BJ (cell line): ENCODE measurements at regions not wholly inside any gene's neighbourhood (a gene's known extent, or its start where the extent isn't known, plus 50 kb on each side); places are given as distances from the start of the nearest gene placed in this dataset.
"Not testable (repeated sequence)": the region's sequence is repeated elsewhere in the genome, so short reads cannot be mapped to it uniquely, and the experiment has no call there.

Experiments
- CTCF ChIA-PET: fragments of 350-600 bp; formaldehyde crosslinking; extraction: SDS; loops from one replicate; lab custom pipeline; 2021; ENCODE audit warnings: antibody characterized with exemption, inconsistent platforms; lab: Yijun Ruan, JAX
- POLR2A ChIA-PET: fragments of 300-600 bp; sonication (Branson Sonifier 250); formaldehyde crosslinking; extraction: SDS; loops from one replicate; lab custom pipeline; 2021; ENCODE audit warnings: antibody characterized with exemption; lab: Charles Lee
- DNase-seq: peaks from one replicate; pipeline ENCODE4 v3.0.0-alpha.2; 2011; ENCODE audit warnings: low read depth
- H3K27me3 ChIP-seq: 2 replicates; pipeline ENCODE4 v1.6.0; 2011; ENCODE audit warnings: low read length; ENCODE audit not compliant: control insufficient read depth, insufficient read depth
- H3K36me3 ChIP-seq: 2 replicates; pipeline ENCODE4 v1.5.1; 2011; ENCODE audit warnings: low read length; ENCODE audit not compliant: control insufficient read depth, insufficient read depth
- H3K4me3 ChIP-seq: 2 replicates; pipeline ENCODE4 v1.5.1; 2011; ENCODE audit warnings: low read depth, mild to moderate bottlenecking, control low read depth, low read length
- TF ChIP-seq, protein P1 (sequence below): IDR thresholded peaks from 2 replicates; pipeline ENCODE4 v1.5.1; 2011; ENCODE audit warnings: low read depth, mild to moderate bottlenecking, control low read depth, inconsistent platforms, low read length, moderate library complexity; ENCODE audit not compliant: insufficient read depth

DNA sequence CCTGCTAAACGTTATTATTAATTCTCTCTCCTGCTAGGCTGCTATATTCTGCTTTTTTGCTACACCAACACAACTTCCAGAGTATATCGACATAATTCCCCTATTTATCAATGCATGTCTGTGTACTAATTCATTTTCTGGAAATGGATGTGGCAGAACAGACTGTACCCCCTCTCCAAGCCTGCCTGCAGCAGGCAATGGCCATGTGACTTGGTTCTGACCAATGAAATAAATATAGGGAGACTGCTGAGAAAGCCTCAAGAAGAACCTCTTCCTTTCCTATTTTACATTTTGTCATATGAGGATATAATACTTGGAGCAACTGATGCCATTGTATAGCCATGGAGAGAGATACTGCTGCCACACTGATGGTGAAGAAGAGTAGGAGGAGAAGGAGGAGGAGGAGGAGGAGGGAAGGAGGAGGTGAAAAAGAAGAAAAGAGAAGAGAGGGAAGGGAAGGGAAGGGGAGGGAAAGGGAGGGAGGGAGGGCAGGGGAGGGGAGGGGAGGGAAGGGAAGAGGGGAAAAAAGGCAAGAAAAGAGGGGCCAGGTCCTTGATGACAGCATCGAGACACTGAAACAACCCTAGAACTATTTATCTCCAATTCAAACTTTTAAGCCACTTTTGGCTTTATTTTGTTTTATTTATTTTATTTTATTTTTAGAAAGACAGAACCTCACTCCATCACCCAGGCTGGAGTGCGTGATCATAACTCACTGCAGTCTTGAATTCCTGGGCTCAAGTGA, 57.0 kb upstream of the SPP1 start:
- Histone ChIP-seq H3K27me3 (peaks cover 4% of the 10 kb centered on the region), H3K4me3 (no peak overlapping the region), H3K36me3 (no peaks in the 10 kb centered on the region)
- ChIA-PET POLR2A (no interaction called here), CTCF (no interaction called here)
- TF ChIP-seq, protein P1, sequence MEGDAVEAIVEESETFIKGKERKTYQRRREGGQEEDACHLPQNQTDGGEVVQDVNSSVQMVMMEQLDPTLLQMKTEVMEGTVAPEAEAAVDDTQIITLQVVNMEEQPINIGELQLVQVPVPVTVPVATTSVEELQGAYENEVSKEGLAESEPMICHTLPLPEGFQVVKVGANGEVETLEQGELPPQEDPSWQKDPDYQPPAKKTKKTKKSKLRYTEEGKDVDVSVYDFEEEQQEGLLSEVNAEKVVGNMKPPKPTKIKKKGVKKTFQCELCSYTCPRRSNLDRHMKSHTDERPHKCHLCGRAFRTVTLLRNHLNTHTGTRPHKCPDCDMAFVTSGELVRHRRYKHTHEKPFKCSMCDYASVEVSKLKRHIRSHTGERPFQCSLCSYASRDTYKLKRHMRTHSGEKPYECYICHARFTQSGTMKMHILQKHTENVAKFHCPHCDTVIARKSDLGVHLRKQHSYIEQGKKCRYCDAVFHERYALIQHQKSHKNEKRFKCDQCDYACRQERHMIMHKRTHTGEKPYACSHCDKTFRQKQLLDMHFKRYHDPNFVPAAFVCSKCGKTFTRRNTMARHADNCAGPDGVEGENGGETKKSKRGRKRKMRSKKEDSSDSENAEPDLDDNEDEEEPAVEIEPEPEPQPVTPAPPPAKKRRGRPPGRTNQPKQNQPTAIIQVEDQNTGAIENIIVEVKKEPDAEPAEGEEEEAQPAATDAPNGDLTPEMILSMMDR, result no peak
- no peak for DNase-seq

DNA sequence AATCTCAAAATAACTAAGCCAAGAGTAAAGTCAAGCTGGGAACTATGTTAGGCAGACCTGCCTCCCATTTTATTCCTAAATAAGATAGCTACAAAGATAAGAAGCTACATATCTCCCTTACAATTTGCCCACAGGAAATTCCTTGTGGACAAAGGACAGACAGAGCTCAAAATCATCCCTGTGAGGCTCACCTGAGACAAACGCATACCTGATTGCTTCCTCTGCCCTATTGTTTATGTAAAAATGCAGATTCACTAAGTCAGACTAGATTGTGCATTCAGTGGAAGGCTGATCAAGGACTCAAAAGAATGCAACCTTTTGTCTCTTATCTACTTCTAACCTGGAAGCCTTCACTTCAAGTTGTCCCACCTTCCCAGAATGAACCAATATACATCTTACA, 56.2 kb upstream of the SPP1 start:
- POLR2A ChIA-PET, H3K36me3 ChIP-seq, H3K27me3 ChIP-seq, CTCF ChIA-PET, H3K4me3 ChIP-seq, DNase-seq: not testable (repeated sequence)

DNA sequence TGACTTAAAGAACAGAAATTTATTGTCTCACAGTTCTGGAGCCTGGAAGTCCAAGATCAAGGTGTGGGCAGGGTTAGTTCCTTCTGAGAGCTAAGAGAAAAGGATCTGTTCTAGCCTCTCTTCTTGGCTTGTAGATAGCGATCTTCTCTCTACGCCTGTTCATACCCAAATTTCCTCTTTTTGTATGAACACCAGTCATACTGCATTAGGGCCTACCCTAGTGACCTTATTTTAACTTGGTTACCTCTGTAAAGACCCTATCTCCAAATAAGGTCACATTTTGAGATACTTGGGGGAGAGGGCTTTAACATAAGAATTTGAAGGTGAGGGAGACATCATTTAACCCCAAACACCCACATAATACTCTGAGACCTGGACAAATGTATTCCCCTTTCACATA, 55.6 kb upstream of the SPP1 start:
- Histone ChIP-seq H3K27me3 (peaks cover 4% of the 10 kb centered on the region), H3K36me3 (no peaks in the 10 kb centered on the region), H3K4me3 (no peak overlapping the region)
- DNase-seq, result no peak
- ChIA-PET POLR2A (no interaction called here), CTCF (no interaction called here)
- TF ChIP-seq, protein P1, result no peak

DNA sequence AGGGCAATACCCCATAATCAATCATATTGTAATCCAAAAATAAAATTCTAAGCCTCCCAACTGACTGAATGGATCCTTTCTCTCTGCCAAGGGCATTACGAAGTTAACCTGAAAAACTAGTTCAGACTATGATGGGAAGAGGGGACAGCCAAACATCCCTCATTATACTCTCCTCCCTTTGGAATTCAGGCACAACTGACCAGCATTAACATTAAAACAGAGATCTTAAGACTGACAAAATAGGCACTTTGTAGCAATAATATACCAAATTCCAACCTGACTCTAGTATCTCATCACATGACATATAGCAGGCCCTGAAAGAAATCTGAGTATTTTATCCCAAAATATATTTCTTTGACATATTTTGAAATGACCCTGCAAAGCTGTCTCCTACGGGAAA, 55.0 kb upstream of the SPP1 start:
- ChIA-PET CTCF (no interaction called here), POLR2A (no interaction called here)
- Histone ChIP-seq H3K27me3 (peaks cover 4% of the 10 kb centered on the region), H3K36me3 (no peaks in the 10 kb centered on the region), H3K4me3 (no peak overlapping the region)
- no peak for DNase-seq
- TF ChIP-seq, protein P1, result no peak

DNA sequence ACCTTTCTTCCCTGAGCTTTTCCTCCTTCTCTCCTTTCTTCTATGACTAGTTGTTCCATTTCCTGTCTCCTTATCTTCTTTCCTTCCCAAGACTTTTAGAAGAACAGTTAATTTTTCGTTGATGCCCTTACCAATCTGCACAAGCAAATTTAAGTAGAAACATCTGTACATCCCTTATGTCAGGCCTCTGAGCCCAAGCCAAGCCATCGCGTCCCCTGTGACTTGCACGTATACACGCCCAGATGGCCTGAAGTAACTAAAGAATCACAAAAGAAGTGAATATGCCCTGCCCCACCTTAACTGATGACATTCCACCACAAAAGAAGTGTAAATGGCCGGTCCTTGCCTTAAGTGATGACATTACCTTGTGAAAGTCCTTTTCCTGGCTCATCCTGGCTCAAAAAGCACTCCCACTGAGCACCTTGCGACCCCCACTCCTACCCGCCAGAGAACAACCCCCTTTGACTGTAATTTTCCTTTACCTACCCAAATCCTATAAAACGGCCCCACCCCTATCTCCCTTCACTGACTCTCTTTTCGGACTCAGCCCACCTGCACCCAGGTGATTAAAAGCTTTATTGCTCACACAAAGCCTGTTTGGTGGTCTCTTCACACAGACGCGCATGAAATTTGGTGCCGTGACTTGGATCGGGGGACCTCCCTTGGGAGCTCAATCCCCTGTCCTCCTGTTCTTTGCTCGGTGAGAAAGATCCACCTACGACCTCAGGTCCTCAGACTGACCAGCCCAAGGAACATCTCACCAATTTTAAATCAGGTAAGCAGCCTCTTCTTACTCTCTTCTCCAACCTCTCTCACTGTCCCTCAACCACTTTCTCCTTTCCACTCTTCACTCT, 53.7 kb upstream of the SPP1 start:
- POLR2A ChIA-PET, H3K27me3 ChIP-seq, H3K36me3 ChIP-seq, DNase-seq, CTCF ChIA-PET, H3K4me3 ChIP-seq: not testable (repeated sequence)

DNA sequence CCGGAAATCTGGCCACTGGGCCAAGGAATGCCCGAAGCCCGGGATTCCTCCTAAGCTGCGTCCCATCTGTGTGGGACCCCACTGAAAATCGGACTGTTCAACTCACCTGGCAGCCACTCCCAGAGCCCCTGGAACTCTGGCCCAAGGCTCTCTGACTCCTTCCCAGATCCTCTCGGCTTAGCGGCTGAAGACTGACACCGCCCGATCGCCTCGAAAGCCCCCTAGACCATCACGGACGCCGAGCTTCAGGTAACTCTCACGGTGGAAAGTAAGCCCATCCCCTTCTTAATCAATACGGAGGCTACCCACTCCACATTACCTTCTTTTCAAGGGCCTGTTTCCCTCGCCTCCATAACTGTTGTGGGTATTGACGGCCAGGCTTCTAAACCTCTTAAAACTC, 51.4 kb upstream of the SPP1 start:
- DNase-seq, POLR2A ChIA-PET, H3K36me3 ChIP-seq, H3K4me3 ChIP-seq, CTCF ChIA-PET, H3K27me3 ChIP-seq: not testable (repeated sequence)
